Vagina (tissue), 2 donors: ENCODE measurements at regions not wholly inside any gene's neighbourhood (a gene's known extent, or its start where the extent isn't known, plus 50 kb on each side); places are given as distances from the start of the nearest gene placed in this dataset.

Source experiments
- CTCF ChIP-seq, 3 experiments: fragments of 450-650 bp in 2 of 3; fragments of 200-600 bp in 1 of 3; sonication (generic) in 1 of 3; IDR thresholded peaks; one replicate each; pipeline ENCODE4 v1.5.1; 2017 to 2019; ENCODE audit warnings: antibody characterized with exemption in 3 of 3, mild to moderate bottlenecking in 2 of 3, moderate library complexity in 2 of 3
- POLR2A ChIP-seq, 2 donors: fragments of 450-650 bp; IDR thresholded peaks; one replicate each; pipeline ENCODE4 v1.6.1; 2017; ENCODE audit warnings: antibody characterized with exemption in 2 of 2, mild to moderate bottlenecking in 2 of 2, moderate library complexity in 2 of 2
- POLR2AphosphoS5 ChIP-seq, 2 donors: sonication (generic); formaldehyde crosslinking; IDR thresholded peaks; one replicate each; pipeline ENCODE4 v1.9.0; 2017; ENCODE audit warnings: antibody characterized with exemption in 2 of 2, mild to moderate bottlenecking in 2 of 2, low read depth in 1 of 2; ENCODE audit not compliant: insufficient read depth in 1 of 2

GRCh38 chr6:154886471-154886870, 108.6 kb upstream of the TIAM2 start:
- TF ChIP-seq CTCF (IDR thresholded peaks at IDR 0.05) (no peak), POLR2AphosphoS5 (IDR thresholded peaks at IDR 0.05; ENCODE audit: insufficient read depth in 1 of 2, low read depth in 1 of 2) (no peak), POLR2A (IDR thresholded peaks at IDR 0.05) (no peak)
